Colonic mucosa (tissue), 4 donors: ENCODE measurements at regions not wholly inside any gene's neighbourhood (a gene's known extent, or its start where the extent isn't known, plus 50 kb on each side); places are given as distances from the start of the nearest gene placed in this dataset.

ENCODE experiments used
- DNase-seq: peaks from one replicate; pipeline ENCODE4 v3.0.0-alpha.2; 2020
- H3K27ac ChIP-seq: fragments of 200-600 bp; one replicate; pipeline ENCODE4 v1.8.0; 2021
- H3K27me3 ChIP-seq: fragments of 200-600 bp; one replicate; pipeline ENCODE4 v1.8.0; 2021
- H3K36me3 ChIP-seq: fragments of 200-600 bp; one replicate; pipeline ENCODE4 v1.8.0; 2021
- H3K4me1 ChIP-seq: fragments of 200-600 bp; one replicate; pipeline ENCODE4 v1.8.0; 2021; ENCODE audit warnings: mild to moderate bottlenecking
- H3K4me3 ChIP-seq: fragments of 200-600 bp; one replicate; pipeline ENCODE4 v1.8.0; 2021
- H3K9ac ChIP-seq, 2 donors: one replicate each; pipeline ENCODE4 v1.7.0; 2013; ENCODE audit warnings: control low read depth in 2 of 2, low read depth in 2 of 2, low read length in 2 of 2
- H3K9me3 ChIP-seq: fragments of 200-600 bp; one replicate; pipeline ENCODE4 v1.8.0; 2021
- intact Hi-C: fragments of 100-400 bp; cut with DNase I; formaldehyde crosslinking; loops from one replicate; pipeline ENCODE4 v1.14.1; 2022
- TF ChIP-seq, protein P1 (sequence below): fragments of 200-600 bp; IDR thresholded peaks from one replicate; pipeline ENCODE4 v1.8.0; 2022; ENCODE audit warnings: antibody characterized with exemption, mild to moderate bottlenecking
- donor health status: healthy.
- donor health status: DM: no; HTN: no; CAD: no.
- donor health status: DM: no; HTN: no; CAD: no.

DNA sequence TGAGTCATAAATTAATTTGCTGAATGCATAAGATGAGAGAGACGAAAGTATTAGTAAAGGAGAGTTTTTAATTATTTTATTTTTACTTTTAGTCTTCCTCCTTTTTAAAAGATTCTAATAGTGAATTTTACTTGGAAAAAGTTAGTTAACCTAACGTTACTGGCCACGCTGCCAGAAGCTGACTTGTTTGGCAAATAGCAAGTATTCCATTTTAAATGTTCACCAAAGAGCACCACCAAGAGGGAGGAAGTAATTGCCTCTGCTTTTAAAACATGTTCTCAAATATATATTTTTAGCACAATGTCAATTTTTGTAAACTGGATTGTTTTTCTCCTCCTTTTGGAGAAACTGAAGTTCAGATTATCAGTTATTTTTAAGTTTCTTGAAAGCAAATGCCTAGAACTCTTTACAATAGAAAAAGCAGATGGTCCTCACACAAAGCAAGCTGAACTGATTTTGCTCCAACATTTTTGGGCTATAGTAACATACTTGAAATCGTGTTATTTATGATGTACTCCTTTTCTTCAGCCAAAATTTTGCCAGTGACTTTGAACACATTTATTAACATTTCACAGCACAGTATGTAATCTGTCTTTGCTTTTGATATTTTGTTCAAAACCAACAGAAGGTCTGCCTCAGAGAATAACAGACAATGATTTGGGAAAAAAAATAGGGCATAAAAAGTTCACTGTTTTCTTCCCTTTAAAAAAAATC is 1311.0 kb upstream of the FAM98A start:
- Histone ChIP-seq H3K27me3 (no peaks in the 10 kb centered on the region), H3K9ac (no peak overlapping the region), H3K4me3 (no peak overlapping the region), H3K36me3 (no peaks in the 10 kb centered on the region), H3K4me1 (no peaks in the 10 kb centered on the region), H3K27ac (no peak overlapping the region), H3K9me3 (no peaks in the 10 kb centered on the region)
- TF ChIP-seq, protein P1, sequence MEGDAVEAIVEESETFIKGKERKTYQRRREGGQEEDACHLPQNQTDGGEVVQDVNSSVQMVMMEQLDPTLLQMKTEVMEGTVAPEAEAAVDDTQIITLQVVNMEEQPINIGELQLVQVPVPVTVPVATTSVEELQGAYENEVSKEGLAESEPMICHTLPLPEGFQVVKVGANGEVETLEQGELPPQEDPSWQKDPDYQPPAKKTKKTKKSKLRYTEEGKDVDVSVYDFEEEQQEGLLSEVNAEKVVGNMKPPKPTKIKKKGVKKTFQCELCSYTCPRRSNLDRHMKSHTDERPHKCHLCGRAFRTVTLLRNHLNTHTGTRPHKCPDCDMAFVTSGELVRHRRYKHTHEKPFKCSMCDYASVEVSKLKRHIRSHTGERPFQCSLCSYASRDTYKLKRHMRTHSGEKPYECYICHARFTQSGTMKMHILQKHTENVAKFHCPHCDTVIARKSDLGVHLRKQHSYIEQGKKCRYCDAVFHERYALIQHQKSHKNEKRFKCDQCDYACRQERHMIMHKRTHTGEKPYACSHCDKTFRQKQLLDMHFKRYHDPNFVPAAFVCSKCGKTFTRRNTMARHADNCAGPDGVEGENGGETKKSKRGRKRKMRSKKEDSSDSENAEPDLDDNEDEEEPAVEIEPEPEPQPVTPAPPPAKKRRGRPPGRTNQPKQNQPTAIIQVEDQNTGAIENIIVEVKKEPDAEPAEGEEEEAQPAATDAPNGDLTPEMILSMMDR, result no peak
- no peak for DNase-seq
- intact Hi-C loops, result no loop called here

DNA sequence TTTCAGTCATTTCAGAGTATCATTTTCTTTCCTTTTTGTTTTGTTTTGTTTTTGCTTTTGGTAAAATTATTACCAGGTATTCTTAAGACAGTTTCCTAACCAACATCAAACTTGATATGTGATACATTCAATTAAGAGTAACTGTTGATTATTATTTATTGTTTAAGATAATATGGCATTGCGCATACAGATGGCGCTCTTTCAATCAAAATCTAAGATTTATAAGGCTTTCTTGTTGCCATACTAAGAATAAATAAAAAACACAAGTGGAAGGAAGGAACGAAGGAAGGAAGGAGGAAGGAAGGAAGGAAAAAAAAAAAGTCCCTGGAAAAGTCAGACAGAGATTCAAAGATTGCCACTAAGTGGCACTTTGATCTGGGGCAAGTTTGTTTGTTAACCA is 1308.7 kb upstream of the FAM98A start:
- Histone ChIP-seq H3K36me3 (no peaks in the 10 kb centered on the region), H3K27me3 (no peaks in the 10 kb centered on the region), H3K4me1 (no peaks in the 10 kb centered on the region), H3K4me3 (no peak overlapping the region), H3K27ac (no peak overlapping the region), H3K9ac (no peak overlapping the region), H3K9me3 (no peaks in the 10 kb centered on the region)
- intact Hi-C loops, result no loop called here
- DNase-seq, result no peak
- TF ChIP-seq, protein P1, result no peak

DNA sequence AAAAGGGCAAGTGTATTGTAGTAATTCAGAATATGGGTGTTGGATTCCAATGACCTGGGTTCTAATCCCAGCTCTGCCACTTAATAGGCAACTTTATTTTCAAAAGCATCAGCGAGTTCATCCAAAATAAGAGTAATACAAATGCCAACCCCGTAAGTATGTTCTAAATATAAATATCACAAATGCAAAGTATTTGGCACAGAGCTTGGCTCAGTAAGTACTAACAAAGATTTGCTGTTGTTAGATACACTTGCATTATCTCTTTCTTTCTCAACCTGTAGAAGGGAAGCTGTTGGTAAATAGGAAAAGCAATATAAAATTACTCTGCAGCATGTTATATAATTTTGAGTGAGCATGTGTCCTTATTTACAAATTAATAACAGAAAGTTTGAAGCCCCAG is 1302.6 kb upstream of the FAM98A start:
- Histone ChIP-seq H3K4me3 (no peak overlapping the region), H3K9ac (no peak overlapping the region), H3K4me1 (no peaks in the 10 kb centered on the region), H3K36me3 (no peaks in the 10 kb centered on the region), H3K27me3 (no peaks in the 10 kb centered on the region), H3K27ac (no peak overlapping the region), H3K9me3 (no peaks in the 10 kb centered on the region)
- DNase-seq, result no peak
- intact Hi-C loops, result no loop called here
- TF ChIP-seq, protein P1, result no peak

DNA sequence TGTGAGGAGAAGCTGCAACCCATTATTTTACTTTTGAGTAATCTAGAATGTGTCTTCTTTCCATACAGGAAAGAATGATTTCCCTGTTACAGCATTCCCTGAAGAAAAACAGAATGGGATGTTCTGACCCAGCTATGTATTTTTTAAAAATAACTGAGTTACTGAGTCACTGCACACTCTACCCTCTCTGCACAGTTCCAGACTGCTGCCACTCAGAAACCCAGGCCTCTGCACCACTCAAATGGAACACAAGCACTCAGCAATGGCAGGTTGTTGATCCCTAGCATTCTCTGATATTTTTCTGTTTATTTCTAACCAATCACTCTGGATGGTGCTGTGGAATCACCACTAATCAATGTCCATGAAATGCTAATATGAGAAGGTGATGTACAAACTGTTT is 1300.0 kb upstream of the FAM98A start:
- H3K27me3 ChIP-seq, result no peaks in the 10 kb centered on the region
- no peak overlapping the region for H3K27ac ChIP-seq
- intact Hi-C loops, result no loop called here
- no peaks in the 10 kb centered on the region for H3K4me1 ChIP-seq
- no peak for DNase-seq
- H3K9ac ChIP-seq, result no peak overlapping the region
- no peaks in the 10 kb centered on the region for H3K36me3 ChIP-seq
- TF ChIP-seq, protein P1, result no peak
- no peak overlapping the region for H3K4me3 ChIP-seq
- no peaks in the 10 kb centered on the region for H3K9me3 ChIP-seq

DNA sequence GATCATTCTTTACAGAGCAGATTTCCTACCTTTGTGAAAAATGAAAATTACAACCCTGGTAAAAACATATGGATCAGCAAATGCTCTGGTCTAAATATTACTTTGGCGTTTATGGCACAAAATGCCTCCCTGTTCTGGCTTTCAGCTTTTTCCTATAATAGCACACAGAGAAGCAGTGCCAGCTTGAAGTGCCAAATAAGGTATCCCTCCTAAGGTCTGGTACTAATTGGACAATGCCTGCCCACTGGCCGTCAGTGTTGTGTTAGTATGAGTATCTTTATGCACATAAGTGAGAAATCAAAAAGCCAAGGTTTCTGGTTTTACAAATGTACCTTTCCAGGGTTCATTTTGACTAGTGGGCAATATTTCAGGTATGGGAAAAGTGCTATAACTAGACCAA is 1293.7 kb upstream of the FAM98A start:
- H3K9me3 ChIP-seq, result no peaks in the 10 kb centered on the region
- no peaks in the 10 kb centered on the region for H3K36me3 ChIP-seq
- no peak overlapping the region for H3K9ac ChIP-seq
- H3K4me1 ChIP-seq, result no peaks in the 10 kb centered on the region
- H3K27ac ChIP-seq, result no peak overlapping the region
- intact Hi-C loops, result no loop called here
- no peaks in the 10 kb centered on the region for H3K27me3 ChIP-seq
- no peak overlapping the region for H3K4me3 ChIP-seq
- DNase-seq, result no peak
- TF ChIP-seq, protein P1, result no peak
